Epidermal melanocyte (primary cell): ENCODE measurements at regions not wholly inside any gene's neighbourhood (a gene's known extent, or its start where the extent isn't known, plus 50 kb on each side); places are given as distances from the start of the nearest gene placed in this dataset.

Experiments used
- DNase-seq: peaks from one replicate; pipeline ENCODE4 v3.0.0; 2011; ENCODE audit warnings: low spot score; ENCODE audit not compliant: insufficient read length

- no peak for DNase-seq
These were observed 654.2 kb upstream of the PKDCC start for GRCh38 chr2:41393621-41394020.

DNA sequence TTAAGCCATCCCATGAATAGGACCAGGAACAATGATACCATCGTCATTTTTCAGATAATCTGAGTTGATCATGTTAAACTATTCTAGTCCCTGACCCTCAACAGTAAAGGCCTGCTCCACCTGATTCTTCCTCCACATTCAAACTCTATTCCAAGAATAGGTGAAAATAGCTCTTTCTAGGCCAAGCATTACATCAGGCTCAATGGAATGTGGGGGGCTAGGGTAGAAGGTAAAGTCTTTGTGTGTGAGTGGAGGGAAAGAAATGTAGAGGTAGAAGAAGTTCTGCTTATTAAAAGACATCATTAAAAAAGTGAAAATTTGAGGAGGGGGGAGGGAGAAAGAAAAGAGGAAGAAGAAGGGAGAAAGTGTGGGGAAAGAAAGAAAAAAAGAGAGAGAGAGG, 653.3 kb upstream of the PKDCC start:
- DNase-seq, result no peak

DNA sequence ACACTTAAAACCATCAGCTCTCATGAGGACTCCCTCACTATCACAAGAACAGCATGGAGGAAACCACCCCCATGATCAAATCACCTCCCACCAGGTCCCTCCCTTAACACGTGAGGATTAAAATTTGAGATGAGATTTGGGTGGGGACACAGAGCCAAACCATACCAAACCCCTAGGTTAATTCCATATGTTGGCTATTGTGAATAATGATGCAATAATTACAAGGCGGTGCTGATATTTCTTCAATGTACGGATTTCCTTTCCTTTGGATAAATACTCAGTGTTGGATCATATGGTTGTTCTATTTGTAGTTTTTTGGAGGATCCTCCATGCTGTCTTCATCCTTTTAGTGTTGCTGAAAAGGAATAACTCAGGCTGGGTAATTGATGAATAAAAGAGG, 652.1 kb upstream of the PKDCC start:
- DNase-seq, result no peak

DNA sequence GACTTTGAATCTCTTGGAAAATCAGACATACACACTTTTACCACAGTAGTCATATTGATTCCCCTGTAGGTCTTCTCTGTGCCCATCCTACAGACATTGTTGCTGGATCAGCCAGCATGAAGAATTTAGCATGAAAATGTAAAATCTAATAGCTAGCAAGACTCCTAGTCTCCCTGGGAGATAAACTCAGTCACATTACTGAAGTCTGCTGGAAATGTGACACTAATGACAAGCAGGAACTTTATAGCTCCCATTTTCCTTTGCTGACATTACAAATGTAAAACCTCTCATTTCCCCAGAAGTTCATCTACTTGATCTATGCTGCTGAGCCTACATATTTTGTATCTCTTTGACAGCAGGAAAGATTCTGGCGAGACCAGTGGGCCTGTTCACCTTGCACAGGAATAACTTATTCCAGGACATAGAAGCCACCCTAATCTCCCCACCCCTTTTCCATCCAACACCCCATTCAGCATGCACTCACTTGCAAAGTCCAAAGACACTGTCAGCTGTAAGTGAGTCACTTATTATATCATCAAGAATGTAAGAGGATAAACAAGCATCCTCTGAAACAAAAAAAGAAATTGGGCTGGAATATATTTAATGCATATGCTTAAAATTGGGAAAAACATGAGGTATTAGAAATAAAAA, 648.3 kb upstream of the PKDCC start:
- no peak for DNase-seq

DNA sequence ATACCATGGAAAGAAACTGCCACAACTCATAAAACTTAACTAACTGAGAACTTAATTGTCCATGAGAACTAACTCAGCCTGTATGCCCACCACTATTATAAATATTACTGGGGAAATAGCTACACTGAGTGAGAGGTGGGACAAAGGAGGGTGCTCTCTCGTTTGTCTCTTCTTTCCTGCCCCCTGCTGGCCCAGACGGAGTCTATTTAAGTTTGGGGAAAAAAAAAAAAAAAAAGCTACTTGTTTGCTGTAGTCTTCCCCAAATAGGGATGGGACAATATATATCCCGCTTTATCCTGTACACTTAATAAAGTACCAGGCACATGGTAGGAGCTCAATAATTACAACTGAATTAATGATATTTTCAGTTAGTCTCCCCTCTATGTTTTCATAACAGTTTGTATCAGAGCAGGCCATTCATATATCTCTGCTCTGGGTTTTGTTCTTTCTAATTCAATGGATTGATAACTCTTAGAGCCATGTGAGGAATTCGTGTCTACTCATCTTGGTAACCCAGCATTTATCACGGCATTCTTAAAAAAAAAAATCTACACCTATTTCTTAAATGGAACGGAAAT, 647.6 kb upstream of the PKDCC start:
- DNase-seq, result no peak

GRCh38 chr2:41405441-41405840, 642.4 kb upstream of the PKDCC start:
- no peak for DNase-seq

GRCh38 chr2:41409328-41409727, 638.5 kb upstream of the PKDCC start:
- DNase-seq, result no peak

DNA sequence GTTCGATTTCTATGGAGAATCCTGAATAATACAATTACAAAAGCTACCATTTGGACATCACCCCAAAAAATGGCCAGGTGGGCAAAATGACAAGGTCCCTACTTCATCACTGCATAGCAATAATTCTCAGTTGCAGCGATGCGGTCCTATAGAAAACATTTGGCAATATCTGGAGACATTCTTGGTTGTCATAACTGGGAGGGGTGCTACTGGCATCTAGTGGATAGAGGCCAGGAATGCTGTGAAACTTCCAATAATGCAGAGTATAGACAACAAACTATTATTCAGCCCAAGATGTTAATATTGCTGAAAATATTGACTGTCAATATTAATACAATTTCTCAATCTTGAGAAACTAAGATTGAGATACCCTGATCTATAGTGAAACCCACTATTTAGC, 637.8 kb upstream of the PKDCC start:
- no peak for DNase-seq

GRCh38 chr2:41413813-41414485, 633.9 kb upstream of the PKDCC start:
- DNase-seq, result no peak

- no peak for DNase-seq
These were observed 633.2 kb upstream of the PKDCC start for GRCh38 chr2:41414486-41415230.

DNA sequence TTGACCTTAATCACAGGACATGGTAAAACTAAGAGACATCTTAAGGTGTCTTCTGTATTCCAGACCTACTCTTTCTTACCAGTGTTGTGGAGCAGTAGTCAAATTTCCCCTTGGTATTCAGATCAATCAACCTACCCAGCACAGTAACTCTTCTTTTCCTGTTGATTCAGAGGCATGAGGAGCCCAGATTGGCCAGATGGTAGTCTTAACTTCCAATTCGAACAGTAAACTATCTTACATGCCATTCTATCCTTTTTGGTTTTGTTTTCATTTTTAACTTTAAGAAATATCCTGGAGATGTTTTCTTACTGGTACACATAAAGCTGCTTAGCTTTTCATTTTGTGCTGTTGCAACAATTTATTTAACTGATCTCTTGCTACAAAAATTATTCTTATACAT, 630.3 kb upstream of the PKDCC start:
- DNase-seq, result no peak

DNA sequence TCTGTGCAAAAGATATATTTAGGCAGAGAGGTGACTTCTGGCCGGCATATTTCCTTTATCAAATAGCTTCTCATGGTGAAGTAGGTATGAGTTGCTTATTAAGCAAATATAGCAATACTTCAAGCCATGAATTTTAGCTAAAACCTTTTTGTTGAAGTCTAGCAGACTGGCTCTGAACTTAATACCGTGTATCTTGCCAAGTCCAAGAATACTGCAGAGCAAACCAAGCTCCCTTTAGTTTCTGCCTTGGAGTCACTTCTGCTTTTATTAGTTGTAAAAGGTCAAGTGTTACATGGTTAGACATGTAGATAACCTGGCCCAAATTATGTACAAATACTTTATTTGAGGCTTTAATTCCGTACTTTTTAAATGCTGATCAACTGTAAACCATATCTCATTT, 627.6 kb upstream of the PKDCC start:
- no peak for DNase-seq

- DNase-seq, result no peak
These were observed 626.9 kb upstream of the PKDCC start for GRCh38 chr2:41420872-41421271.

DNA sequence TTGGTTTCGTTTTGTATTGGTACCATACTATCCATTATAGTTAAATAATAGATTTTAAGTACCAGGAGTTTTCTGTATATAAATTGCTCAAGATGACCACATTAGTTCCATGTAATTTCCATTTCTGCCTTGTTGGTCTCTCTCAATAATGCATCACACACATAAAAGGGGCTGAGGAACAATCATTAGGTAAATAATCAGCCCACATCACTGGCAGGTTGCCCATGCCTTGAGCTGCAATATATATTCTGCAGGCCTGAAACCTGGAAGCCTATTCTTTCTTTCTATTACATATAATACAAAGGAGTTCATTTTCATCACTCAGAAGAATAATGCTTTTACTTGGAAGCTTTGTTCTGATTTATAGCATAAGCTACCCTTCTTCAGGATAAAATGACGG, 616.1 kb upstream of the PKDCC start:
- no peak for DNase-seq

- no peak for DNase-seq
These were observed 615.4 kb upstream of the PKDCC start for GRCh38 chr2:41432459-41432858.

DNA sequence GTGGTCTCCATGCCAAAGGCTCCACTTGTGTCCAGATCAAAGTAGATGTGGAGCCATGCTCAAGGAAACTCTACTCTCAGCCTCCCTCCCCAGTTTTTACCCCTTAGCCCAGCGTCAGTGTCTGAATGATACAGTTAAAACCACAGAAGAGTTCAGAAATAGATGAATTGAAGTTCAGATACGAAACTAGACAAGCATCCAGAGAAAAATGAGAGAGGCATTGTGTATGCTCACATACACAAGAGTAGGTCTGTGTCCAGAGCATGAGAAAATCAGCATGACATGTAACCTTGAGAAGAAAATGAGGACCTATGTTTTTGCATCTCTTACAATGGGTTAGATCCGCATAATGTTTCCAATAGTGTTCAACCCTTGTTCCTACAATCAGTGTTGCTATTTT, 612.8 kb upstream of the PKDCC start:
- peak; percentile 28 for DNase-seq

- DNase-seq, result no peak
These were observed 605.9 kb upstream of the PKDCC start for GRCh38 chr2:41441958-41442357.

GRCh38 chr2:41445865-41446264, 602.0 kb upstream of the PKDCC start:
- DNase-seq, result no peak

GRCh38 chr2:41446266-41446665, 601.6 kb upstream of the PKDCC start:
- no peak for DNase-seq

DNA sequence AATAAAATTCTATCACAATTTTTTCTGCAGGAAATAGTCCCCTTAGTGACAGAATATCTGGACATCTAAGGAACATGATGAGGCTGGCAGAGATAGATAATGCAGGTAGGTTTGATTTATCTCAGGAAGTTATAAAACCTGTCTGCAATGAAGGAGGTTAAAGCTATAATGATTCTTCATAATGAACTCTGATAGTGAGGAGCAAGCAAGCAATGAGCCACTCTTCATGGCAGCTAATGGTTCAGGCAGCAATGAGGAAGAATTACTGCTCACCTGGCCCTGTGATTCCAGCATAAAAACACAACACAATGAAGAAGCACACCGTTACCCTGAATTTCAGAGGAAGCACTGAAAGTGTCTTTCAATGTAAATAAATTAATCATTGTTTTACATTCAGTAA, 599.6 kb upstream of the PKDCC start:
- DNase-seq, result no peak

GRCh38 chr2:41457026-41457425, 590.8 kb upstream of the PKDCC start:
- DNase-seq, result no peak

DNA sequence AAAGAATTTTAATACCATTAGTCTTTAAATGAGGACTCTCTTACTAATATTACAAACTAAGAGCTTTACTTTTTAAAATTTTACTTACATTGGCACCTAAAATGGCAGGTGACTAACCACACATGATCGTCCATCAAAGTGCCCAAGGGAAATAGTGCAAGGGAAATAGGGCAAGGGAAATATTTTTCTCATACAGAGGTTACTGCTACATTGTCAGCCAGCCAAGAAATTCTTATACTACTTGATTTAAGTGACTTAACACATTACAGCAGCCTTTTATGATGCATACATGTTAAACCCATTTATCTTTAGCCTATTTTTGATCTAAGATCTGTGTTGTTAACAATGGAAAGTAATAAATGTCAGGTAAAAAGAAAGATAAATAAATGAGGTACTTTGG, 587.2 kb upstream of the PKDCC start:
- no peak for DNase-seq
